ENCODE measurements at regions not wholly inside any gene's neighbourhood (a gene's known extent, or its start where the extent isn't known, plus 50 kb on each side); places are given as distances from the start of the nearest gene placed in this dataset.
A peak's percentile ranks its signal among the peaks of the same experiment; 100 is the strongest.

DNA sequence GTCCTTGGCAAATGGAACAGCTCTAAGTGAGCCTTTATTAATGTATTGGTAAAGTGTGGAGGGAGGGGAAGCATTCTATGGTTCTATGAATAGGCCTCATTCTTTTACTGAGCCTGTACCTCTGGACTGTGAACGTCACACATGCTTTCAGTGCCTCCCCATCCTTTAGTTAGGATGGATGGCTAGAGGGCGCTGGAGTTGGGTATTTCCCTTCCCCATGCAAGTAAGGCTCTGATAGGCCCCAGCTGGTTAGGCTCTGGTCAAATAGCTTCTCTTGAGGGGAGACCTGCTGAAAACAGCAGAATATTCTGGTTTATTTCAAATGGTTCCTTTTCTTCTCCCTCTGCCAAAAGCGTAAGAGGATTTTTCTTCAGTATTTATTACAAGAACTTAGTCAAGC is 860.9 kb upstream of the MDGA2 start:
- TF ChIP-seq, protein P1, sequence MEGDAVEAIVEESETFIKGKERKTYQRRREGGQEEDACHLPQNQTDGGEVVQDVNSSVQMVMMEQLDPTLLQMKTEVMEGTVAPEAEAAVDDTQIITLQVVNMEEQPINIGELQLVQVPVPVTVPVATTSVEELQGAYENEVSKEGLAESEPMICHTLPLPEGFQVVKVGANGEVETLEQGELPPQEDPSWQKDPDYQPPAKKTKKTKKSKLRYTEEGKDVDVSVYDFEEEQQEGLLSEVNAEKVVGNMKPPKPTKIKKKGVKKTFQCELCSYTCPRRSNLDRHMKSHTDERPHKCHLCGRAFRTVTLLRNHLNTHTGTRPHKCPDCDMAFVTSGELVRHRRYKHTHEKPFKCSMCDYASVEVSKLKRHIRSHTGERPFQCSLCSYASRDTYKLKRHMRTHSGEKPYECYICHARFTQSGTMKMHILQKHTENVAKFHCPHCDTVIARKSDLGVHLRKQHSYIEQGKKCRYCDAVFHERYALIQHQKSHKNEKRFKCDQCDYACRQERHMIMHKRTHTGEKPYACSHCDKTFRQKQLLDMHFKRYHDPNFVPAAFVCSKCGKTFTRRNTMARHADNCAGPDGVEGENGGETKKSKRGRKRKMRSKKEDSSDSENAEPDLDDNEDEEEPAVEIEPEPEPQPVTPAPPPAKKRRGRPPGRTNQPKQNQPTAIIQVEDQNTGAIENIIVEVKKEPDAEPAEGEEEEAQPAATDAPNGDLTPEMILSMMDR (IDR thresholded peaks at IDR 0.05) = no peak

GRCh38 chr14:48527832-48528231 is 852.4 kb upstream of the MDGA2 start:
- TF ChIP-seq, protein P1 (IDR thresholded peaks at IDR 0.05) = no peak
- Histone ChIP-seq H3K4me1 (no peaks in the 10 kb centered on the region), H3K36me3 (no peaks in the 10 kb centered on the region), H3K9me3 (peaks cover 2 to 8% of the 10 kb centered on the region in 2 donors), H3K27me3 (no peaks in the 10 kb centered on the region), H3K27ac (no peak overlapping the region), H3K4me3 (no peak overlapping the region)
- DNase-seq (peak in 1 of 4 donors; percentile 13), ATAC-seq (no peak)
- intact Hi-C loops (cut with DNase I) = no loop called here

More for the DNA sequence above, 860.9 kb upstream of the MDGA2 start:
- Histone ChIP-seq H3K4me1 (no peaks in the 10 kb centered on the region), H3K36me3 (no peaks in the 10 kb centered on the region), H3K9me3 (peaks cover 2 to 4% of the 10 kb centered on the region in 2 donors), H3K4me3 (no peak overlapping the region), H3K27ac (no peak overlapping the region), H3K27me3 (no peaks in the 10 kb centered on the region)
- intact Hi-C loops (cut with DNase I) = no loop called here
- DNase-seq (no peak), ATAC-seq (no peak)

GRCh38 chr14:48526307-48526706 is 850.9 kb upstream of the MDGA2 start:
- Histone ChIP-seq H3K4me3 (no peak overlapping the region), H3K36me3 (no peaks in the 10 kb centered on the region), H3K27ac (no peak overlapping the region), H3K9me3 (peaks cover 0 to 4% of the 10 kb centered on the region in 2 donors), H3K27me3 (no peaks in the 10 kb centered on the region), H3K4me1 (no peaks in the 10 kb centered on the region)
- intact Hi-C loops (cut with DNase I) = no loop called here
- TF ChIP-seq, protein P1 (IDR thresholded peaks at IDR 0.05) = no peak
- DNase-seq = no peak
- no peak for ATAC-seq

GRCh38 chr14:48504921-48505320 is 829.5 kb upstream of the MDGA2 start:
- TF ChIP-seq, protein P1 (IDR thresholded peaks at IDR 0.05) = no peak
- ATAC-seq = no peak
- Histone ChIP-seq H3K36me3 (no peaks in the 10 kb centered on the region), H3K4me3 (no peak overlapping the region), H3K4me1 (no peaks in the 10 kb centered on the region), H3K27ac (no peak overlapping the region), H3K27me3 (no peaks in the 10 kb centered on the region), H3K9me3 (peaks cover 0 to 2% of the 10 kb centered on the region in 2 donors)
- intact Hi-C loops (cut with DNase I) = no loop called here
- DNase-seq = no peak

- Histone ChIP-seq H3K4me1 (no peaks in the 10 kb centered on the region), H3K9me3 (peaks cover 0 to 7% of the 10 kb centered on the region in 2 donors), H3K4me3 (no peak overlapping the region), H3K36me3 (no peaks in the 10 kb centered on the region), H3K27ac (no peak overlapping the region), H3K27me3 (no peaks in the 10 kb centered on the region)
- TF ChIP-seq, protein P1 (IDR thresholded peaks at IDR 0.05) = no peak
- intact Hi-C loops (cut with DNase I) = no loop called here
- DNase-seq = no peak
- ATAC-seq = no peak
These were observed 815.4 kb upstream of the MDGA2 start for GRCh38 chr14:48490756-48491155.

All from left lung (tissue), 4 donors.